ENCODE measurements at regions not wholly inside any gene's neighbourhood (a gene's known extent, or its start where the extent isn't known, plus 50 kb on each side); places are given as distances from the start of the nearest gene placed in this dataset.

DNA sequence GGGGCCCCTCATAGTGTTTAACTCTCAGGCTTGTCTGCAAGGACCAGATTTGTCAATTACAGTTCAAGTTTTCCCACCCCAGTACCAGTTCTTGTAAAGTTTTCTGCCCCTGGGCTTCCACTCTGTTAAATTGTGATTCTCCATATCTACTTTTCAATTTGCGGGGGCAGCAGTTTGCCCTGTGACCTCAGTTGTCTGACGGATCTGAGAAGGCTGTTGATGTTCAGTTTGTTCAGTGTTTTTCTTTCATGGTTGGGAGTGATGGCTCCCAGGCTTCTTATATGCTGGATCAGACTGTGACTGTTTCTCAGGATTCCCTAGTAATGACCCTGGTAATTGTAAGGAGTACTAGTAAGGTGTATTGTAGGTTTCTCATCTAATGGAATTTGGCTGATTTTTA, 101.0 kb upstream of the GGTLC1 start:
- DNase-seq (no peak), ATAC-seq (no peak)
- H3K9me3 Mint-ChIP-seq (ENCODE audit: insufficient read depth) = no peaks in the 10 kb centered on the region
- ChIA-PET CTCF (interaction anchor here (1.0 kb wide), 1 partner anchor 12 kb away, joined by 4 read pairs; no protein-coding TSS in a partner anchor), POLR2A (no interaction called here)
- peaks cover 10% of the 10 kb centered on the region for H3K27me3 Mint-ChIP-seq (ENCODE audit: low read depth)
- H3K27ac Mint-ChIP-seq = no peak overlapping the region
- no peak overlapping the region for H3K4me3 Mint-ChIP-seq
- H3K36me3 Mint-ChIP-seq (ENCODE audit: low read depth) = no peaks in the 10 kb centered on the region
- no peaks in the 10 kb centered on the region for H3K4me1 Mint-ChIP-seq (ENCODE audit: low read depth)

DNA sequence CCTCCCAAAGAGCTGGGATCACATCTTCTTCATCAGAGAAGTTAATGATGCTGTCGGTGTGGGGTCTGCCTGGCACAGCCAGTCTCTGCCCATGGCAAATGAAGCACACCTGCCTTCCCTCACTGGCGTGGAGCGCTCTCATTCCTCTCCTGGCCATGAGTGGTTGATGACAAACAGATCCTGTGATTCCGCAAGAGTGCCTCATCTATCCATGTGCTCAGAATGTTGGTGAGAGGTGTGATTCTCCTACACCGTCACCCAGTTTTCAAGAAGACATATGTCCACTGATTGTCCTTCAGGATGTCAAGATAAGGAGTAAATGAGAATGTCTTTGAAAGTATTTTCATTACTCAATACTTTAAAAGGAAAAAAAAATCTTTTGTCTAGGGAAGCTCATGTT, 97.5 kb upstream of the GGTLC1 start:
- DNase-seq (no peak), ATAC-seq (no peak)
- H3K27me3 Mint-ChIP-seq (ENCODE audit: low read depth) = peaks cover 10% of the 10 kb centered on the region
- no peaks in the 10 kb centered on the region for H3K9me3 Mint-ChIP-seq (ENCODE audit: insufficient read depth)
- H3K36me3 Mint-ChIP-seq (ENCODE audit: low read depth) = no peaks in the 10 kb centered on the region
- ChIA-PET CTCF (interaction anchor here (1.1 to 2.3 kb wide), 3 partner anchors 14 to 19 kb away, joined by 3 to 7 read pairs (median 4); no protein-coding TSS in a partner anchor), POLR2A (no interaction called here)
- H3K4me1 Mint-ChIP-seq (ENCODE audit: low read depth) = no peaks in the 10 kb centered on the region
- H3K4me3 Mint-ChIP-seq = no peak overlapping the region
- no peak overlapping the region for H3K27ac Mint-ChIP-seq

DNA sequence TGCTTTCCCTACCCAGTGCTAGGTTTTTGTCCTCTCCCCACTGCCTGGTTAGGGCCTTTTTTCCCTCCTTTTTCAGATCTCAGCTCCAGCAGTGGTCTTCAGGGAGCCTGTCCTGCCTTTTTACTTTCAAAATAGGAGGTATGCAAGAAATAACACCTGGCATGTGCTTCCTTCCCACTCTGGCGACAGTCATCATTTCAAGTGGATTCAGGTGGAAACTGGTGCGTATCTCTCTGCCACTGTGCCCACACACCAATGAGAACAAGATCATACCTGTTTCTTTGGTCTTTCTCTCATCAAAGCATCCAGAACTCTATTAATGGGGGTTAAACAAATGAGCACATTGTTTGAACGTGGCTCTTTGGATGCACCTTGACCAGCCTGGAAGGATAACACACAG, 95.7 kb upstream of the GGTLC1 start:
- ATAC-seq = no peak
- no peaks in the 10 kb centered on the region for H3K4me1 Mint-ChIP-seq (ENCODE audit: low read depth)
- H3K27ac Mint-ChIP-seq = no peak overlapping the region
- H3K27me3 Mint-ChIP-seq (ENCODE audit: low read depth) = peaks cover 10% of the 10 kb centered on the region
- DNase-seq = no peak
- H3K36me3 Mint-ChIP-seq (ENCODE audit: low read depth) = no peaks in the 10 kb centered on the region
- no peaks in the 10 kb centered on the region for H3K9me3 Mint-ChIP-seq (ENCODE audit: insufficient read depth)
- ChIA-PET POLR2A (no interaction called here), CTCF (interaction anchor here (1.0 to 2.3 kb wide), 2 partner anchors 16 to 18 kb away, joined by 5 to 7 read pairs; no protein-coding TSS in a partner anchor)
- no peak overlapping the region for H3K4me3 Mint-ChIP-seq

DNA sequence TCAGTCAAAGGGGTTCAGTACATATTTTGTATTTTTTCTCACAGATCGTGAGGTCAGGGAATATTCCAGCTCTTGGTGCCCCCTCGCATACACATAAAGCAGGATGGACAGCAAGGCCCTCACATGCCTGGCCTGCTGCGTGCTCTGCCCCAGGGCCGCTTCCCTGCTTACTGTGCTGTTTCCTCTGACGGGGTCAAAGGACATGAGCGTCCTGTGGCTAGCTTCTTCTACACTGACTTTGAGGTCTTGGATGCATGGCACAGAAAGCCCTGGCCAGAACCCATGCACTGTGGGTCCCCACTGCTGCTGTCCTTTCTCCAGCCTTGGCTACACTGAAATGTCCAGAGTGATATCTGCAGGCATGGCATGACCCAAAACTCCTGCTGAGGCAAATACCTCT, 92.5 kb upstream of the GGTLC1 start:
- ChIA-PET POLR2A (no interaction called here), CTCF (interaction anchor here (1.0 kb wide), 1 partner anchor 21 kb away, joined by 3 read pairs; no protein-coding TSS in a partner anchor)
- ATAC-seq = no peak
- Mint-ChIP-seq H3K9me3 (ENCODE audit: insufficient read depth) (no peaks in the 10 kb centered on the region), H3K27me3 (ENCODE audit: low read depth) (peaks cover 2% of the 10 kb centered on the region), H3K27ac (no peak overlapping the region), H3K4me3 (no peak overlapping the region), H3K36me3 (ENCODE audit: low read depth) (no peaks in the 10 kb centered on the region), H3K4me1 (ENCODE audit: low read depth) (no peaks in the 10 kb centered on the region)
- no peak for DNase-seq

DNA sequence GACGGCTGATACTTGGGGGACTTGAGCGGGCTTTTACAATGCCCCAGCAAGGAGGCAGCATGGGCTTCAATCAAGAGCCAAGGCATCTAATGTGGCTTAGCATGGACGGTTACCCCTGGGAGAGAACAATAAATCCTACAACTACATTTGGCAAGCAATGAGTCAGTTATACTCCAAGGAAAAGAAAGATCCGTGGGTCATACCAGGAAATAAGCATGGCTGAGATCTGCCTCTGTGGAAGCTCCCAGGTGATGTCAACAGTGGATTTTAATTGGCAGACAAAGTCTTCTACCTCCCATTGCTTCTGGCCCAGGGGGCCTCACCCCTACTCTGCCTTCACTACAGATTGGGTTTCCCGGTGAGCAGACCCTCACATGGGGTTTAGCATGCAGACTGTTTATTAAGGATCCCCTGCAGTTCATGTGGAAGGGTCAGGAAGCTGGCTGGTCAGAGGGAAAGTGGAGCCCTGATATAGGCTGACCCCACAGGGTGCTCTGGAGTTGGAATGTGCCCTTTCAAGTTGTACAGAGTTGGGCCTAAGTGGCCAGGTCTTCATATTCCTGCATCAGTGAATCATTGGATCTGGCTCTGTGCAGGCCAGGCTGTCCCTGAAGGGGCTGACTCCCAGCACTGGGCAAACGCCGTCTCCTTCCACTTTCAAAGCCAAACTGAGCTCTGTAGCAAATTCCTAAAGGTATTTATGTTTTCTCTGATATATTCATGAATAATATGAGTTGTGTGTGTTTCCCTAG, 91.3 kb upstream of the GGTLC1 start:
- H3K27me3 Mint-ChIP-seq (ENCODE audit: low read depth) = peaks cover 2% of the 10 kb centered on the region
- CTCF ChIA-PET = interaction anchor here (1.0 kb wide), 1 partner anchor 23 kb away, joined by 3 read pairs; no protein-coding TSS in a partner anchor

DNA sequence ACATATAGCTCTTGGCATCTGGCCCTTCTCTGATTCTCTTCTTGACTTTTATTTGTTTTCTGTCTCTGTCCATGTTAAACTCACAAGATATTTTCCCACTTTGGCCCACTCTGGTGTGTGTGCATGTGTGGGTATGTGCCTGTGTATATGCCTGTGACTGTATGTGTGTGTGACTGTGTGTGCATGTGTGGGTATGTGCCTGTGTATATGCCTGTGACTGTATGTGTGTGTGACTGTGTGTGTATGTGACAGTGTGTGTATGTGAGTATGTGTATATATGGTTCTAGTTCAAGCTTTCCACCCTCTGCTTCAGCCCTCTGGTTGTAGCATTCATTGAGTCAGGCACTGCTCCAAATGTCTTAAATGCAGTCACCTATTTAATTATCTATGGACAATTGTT, 88.6 kb upstream of the GGTLC1 start:
- no peaks in the 10 kb centered on the region for H3K9me3 Mint-ChIP-seq (ENCODE audit: insufficient read depth)
- no peaks in the 10 kb centered on the region for H3K36me3 Mint-ChIP-seq (ENCODE audit: low read depth)
- ChIA-PET CTCF (no interaction called here), POLR2A (no interaction called here)
- no peak for DNase-seq
- H3K27ac Mint-ChIP-seq = no peak overlapping the region
- no peak overlapping the region for H3K4me3 Mint-ChIP-seq
- H3K27me3 Mint-ChIP-seq (ENCODE audit: low read depth) = peaks cover 2% of the 10 kb centered on the region
- H3K4me1 Mint-ChIP-seq (ENCODE audit: low read depth) = no peaks in the 10 kb centered on the region
- no peak for ATAC-seq

More for the DNA sequence above, 91.3 kb upstream of the GGTLC1 start:
- H3K4me1 Mint-ChIP-seq (ENCODE audit: low read depth) = no peaks in the 10 kb centered on the region
- POLR2A ChIA-PET = no interaction called here
- ATAC-seq = no peak
- DNase-seq = no peak
- no peaks in the 10 kb centered on the region for H3K9me3 Mint-ChIP-seq (ENCODE audit: insufficient read depth)
- no peaks in the 10 kb centered on the region for H3K36me3 Mint-ChIP-seq (ENCODE audit: low read depth)
- H3K4me3 Mint-ChIP-seq = no peak overlapping the region
- H3K27ac Mint-ChIP-seq = no peak overlapping the region

DNA sequence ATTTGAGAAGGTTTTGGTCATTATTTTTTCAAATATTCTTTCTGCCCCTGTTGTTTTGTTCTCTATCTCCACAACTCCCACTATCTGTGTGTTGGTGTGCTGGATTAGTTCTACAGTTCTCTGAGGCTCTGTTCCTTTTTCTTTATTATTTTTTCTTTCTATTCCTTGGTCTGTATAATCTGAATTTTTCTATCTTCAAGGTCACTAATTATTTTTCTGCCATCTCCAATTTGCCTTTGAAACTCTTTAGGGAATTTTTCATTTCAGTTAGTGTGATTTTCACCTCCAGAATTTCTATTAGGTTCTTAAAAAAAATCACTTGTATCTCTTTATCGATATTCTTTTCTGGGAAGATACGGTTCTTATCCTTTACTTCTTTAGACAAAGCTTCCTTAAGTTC, 82.1 kb upstream of the GGTLC1 start:
- Mint-ChIP-seq H3K27ac (no peak overlapping the region), H3K9me3 (ENCODE audit: insufficient read depth) (peaks cover 15% of the 10 kb centered on the region), H3K4me1 (ENCODE audit: low read depth) (peaks cover 9% of the 10 kb centered on the region), H3K36me3 (ENCODE audit: low read depth) (peaks cover 9% of the 10 kb centered on the region), H3K4me3 (no peak overlapping the region), H3K27me3 (ENCODE audit: low read depth) (peaks cover 2% of the 10 kb centered on the region)
- CTCF ChIA-PET = no interaction called here
- no peak for ATAC-seq
- DNase-seq = no peak
- POLR2A ChIA-PET = no interaction called here

DNA sequence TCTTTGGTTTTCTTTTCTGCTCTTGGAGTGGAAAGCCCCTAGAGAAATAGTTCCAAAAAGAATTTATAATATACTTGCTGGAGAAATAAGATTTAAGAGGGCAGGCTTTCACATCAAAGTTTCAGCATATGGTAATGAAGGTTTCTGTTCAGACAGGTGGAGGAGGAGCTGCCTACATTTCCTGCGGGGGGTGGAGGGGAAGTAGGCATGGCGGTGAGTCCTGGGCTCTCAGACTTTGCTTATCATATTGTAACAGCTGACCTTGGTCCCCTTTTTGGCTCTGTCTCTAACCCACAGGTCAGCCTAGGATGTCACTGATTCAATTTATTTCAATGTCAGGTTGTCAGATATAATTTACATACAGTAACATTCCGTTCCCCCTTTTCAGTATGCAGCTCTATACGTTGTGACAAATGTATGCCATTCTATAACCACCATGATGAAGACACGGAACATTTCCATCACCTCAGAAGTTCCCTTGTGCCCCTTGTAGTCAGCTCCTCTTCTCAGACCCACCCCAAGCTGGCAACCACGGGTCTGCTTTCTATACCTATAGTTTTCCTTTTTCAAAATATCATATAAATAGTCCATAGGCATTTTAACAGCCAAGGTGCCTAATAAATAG, 77.6 kb upstream of the GGTLC1 start:
- H3K4me1 Mint-ChIP-seq (ENCODE audit: low read depth) = peaks cover 11% of the 10 kb centered on the region
- peak; percentile 53 for ATAC-seq
- POLR2A ChIA-PET = interaction anchor here (1.2 to 1.5 kb wide), 3 partner anchors 17 to 39 kb away, joined by 3 to 4 read pairs (median 3); no protein-coding TSS in a partner anchor
- peaks cover 6% of the 10 kb centered on the region for H3K36me3 Mint-ChIP-seq (ENCODE audit: low read depth)
- H3K9me3 Mint-ChIP-seq (ENCODE audit: insufficient read depth) = peaks cover 7% of the 10 kb centered on the region
- H3K27ac Mint-ChIP-seq = peak overlapping the region; percentile 23
- H3K27me3 Mint-ChIP-seq (ENCODE audit: low read depth) = peaks cover under 1% of the 10 kb centered on the region
- no peak overlapping the region for H3K4me3 Mint-ChIP-seq
- peak; percentile 51 for DNase-seq
- CTCF ChIA-PET = interaction anchor here (1.1 to 2.5 kb wide), 3 partner anchors 13 to 34 kb away, joined by 3 to 18 read pairs (median 4); no protein-coding TSS in a partner anchor

DNA sequence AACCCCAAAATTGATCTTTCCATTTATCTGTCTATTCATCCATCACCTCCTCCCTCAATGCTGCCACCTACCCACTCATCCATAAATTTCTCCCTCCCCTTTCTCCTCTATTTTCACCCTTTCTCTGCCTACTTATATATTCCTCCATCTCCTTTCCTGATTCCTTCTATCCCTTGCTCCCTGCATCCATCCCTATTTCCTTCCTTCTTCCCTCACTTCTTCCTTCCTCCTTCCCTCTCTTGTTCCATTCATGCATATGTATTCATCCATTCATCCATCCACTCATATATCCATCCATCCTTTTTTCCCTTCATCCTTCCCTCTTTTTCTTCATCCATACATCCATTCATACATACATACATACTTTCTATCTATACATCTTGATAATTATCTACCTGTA, 76.3 kb upstream of the GGTLC1 start:
- DNase-seq = no peak
- CTCF ChIA-PET = no interaction called here
- POLR2A ChIA-PET = no interaction called here
- H3K9me3 Mint-ChIP-seq (ENCODE audit: insufficient read depth) = no peaks in the 10 kb centered on the region
- H3K27me3 Mint-ChIP-seq (ENCODE audit: low read depth) = no peaks in the 10 kb centered on the region
- ATAC-seq = no peak
- H3K4me3 Mint-ChIP-seq = no peak overlapping the region
- no peak overlapping the region for H3K27ac Mint-ChIP-seq
- H3K4me1 Mint-ChIP-seq (ENCODE audit: low read depth) = peaks cover 11% of the 10 kb centered on the region
- no peaks in the 10 kb centered on the region for H3K36me3 Mint-ChIP-seq (ENCODE audit: low read depth)

DNA sequence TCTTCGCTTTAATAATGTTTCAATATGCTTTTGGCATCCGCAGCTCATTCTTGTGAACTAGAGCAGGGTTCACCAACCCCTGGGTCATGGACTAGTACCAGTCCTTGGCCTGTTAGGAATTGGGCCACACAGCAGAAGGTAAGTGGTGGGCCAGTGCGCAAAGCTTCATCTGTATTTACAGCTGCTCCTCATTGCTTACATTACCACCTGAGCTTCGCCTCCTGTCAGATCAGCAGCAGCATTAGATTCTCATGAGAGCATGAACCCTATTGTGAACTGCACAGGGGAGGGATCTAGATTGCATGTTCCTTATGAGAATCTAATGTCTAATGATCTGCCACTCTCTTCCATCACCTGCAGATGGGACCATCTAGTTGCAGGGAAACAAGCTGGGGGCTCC, 75.5 kb upstream of the GGTLC1 start:
- Mint-ChIP-seq H3K4me3 (no peak overlapping the region), H3K9me3 (ENCODE audit: insufficient read depth) (no peaks in the 10 kb centered on the region), H3K27ac (no peak overlapping the region), H3K36me3 (ENCODE audit: low read depth) (no peaks in the 10 kb centered on the region), H3K27me3 (ENCODE audit: low read depth) (no peaks in the 10 kb centered on the region), H3K4me1 (ENCODE audit: low read depth) (peaks cover 11% of the 10 kb centered on the region)
- CTCF ChIA-PET = interaction anchor here (0.6 kb wide), 1 partner anchor 125 kb away, joined by 3 read pairs; no protein-coding TSS in a partner anchor
- ATAC-seq (no peak), DNase-seq (no peak)
- POLR2A ChIA-PET = no interaction called here

DNA sequence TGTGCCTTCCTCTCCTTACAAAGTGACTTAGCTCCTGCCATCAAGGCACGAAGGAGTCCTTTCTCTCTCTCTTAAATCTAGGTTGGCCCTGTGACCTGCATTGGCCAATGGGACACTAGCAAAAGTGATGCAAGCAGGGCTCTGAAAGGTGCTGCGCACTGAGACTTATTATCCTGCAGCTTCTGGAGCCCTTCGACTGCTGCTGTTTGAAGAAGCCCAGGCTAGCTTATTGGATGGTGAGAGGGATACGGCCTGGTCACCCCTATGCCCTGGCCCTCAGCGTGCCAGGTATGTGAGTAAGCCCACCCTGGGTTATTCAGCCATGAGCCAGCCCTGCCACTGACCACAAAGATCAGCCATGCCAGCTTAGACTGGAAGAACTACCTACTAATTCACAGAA, 74.5 kb upstream of the GGTLC1 start:
- Mint-ChIP-seq H3K4me1 (ENCODE audit: low read depth) (peaks cover 11% of the 10 kb centered on the region), H3K9me3 (ENCODE audit: insufficient read depth) (no peaks in the 10 kb centered on the region), H3K36me3 (ENCODE audit: low read depth) (no peaks in the 10 kb centered on the region), H3K27me3 (ENCODE audit: low read depth) (no peaks in the 10 kb centered on the region), H3K27ac (no peak overlapping the region), H3K4me3 (no peak overlapping the region)
- DNase-seq (no peak), ATAC-seq (no peak)
- POLR2A ChIA-PET = interaction anchor here (0.8 to 1.0 kb wide), 2 partner anchors 20 to 36 kb away, joined by 3 read pairs; no protein-coding TSS in a partner anchor
- CTCF ChIA-PET = interaction anchor here (0.9 kb wide), 1 partner anchor 38 kb away, joined by 4 read pairs; no protein-coding TSS in a partner anchor

DNA sequence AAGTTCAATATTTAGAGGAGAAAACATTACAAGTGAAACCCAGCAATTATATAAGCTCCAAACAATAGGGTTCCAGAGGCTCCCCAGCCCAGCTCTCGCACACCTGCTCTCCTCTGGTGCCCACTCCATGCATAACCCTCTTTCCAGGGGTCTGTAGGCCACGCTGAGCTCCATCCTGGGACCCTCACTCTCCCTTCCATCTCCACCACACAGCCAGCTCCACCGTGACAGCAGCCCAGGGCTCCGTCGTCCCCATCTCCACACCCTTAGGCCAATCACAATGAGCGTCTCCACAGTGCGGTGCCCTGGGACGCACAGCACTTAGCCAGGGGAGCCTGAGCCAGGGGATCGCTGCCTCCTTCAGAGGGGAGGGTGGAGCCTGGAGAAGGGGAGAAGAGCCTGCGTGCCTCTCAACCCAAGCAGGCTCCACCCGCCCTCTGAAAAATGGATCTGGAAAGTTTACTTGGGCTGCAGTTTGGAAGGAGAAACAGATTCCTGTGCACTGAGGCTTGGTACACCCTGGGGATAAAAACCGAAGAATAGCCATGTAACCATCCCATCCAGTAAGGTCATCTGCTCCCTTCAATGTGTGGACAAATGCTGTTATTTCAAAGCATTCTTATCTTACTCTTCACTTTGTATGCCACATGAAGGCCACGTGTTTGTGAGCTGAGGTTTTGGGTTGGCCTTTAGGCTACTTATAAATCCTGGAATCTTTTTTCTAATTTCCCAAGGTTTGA, 72.4 kb upstream of the GGTLC1 start:
- H3K9me3 Mint-ChIP-seq (ENCODE audit: insufficient read depth) = no peaks in the 10 kb centered on the region
- DNase-seq = no peak
- ChIA-PET POLR2A (no interaction called here), CTCF (no interaction called here)
- ATAC-seq = no peak
- H3K27me3 Mint-ChIP-seq (ENCODE audit: low read depth) = peaks cover 3% of the 10 kb centered on the region
- peaks cover 5% of the 10 kb centered on the region for H3K4me1 Mint-ChIP-seq (ENCODE audit: low read depth)
- H3K4me3 Mint-ChIP-seq = no peak overlapping the region
- no peaks in the 10 kb centered on the region for H3K36me3 Mint-ChIP-seq (ENCODE audit: low read depth)
- H3K27ac Mint-ChIP-seq = no peak overlapping the region

Measured in activated CD8-positive, alpha-beta T cell treated with anti-CD3 and anti-CD28 coated beads, Interleukin-2, amount 10 ng/mL, durations not matched to agents 7 days and 5 days (primary cell).